Astrocyte of the cerebellum (primary cell): ENCODE measurements at regions not wholly inside any gene's neighbourhood (a gene's known extent, or its start where the extent isn't known, plus 50 kb on each side); places are given as distances from the start of the nearest gene placed in this dataset.

Experiments used
- DNase-seq: peaks from one replicate; pipeline ENCODE4 v3.0.0-alpha.2; 2011; ENCODE audit warnings: low read depth
- H3K4me3 ChIP-seq: 2 replicates; pipeline ENCODE4 v1.5.1; 2011; ENCODE audit warnings: mild to moderate bottlenecking, low read depth, low read length, moderate library complexity
- CTCF ChIP-seq: IDR thresholded peaks from 2 replicates; pipeline ENCODE4 v1.5.1; 2012; ENCODE audit warnings: low read length, low read depth, moderate library complexity, mild to moderate bottlenecking; ENCODE audit errors: missing control alignments
- in situ Hi-C: cut with HindIII; loops from 2 replicates; pipeline ENCODE4 v1.10.0; 2017; ENCODE audit warnings: low sequenced_read_pairs

- no peak overlapping the region for H3K4me3 ChIP-seq
- peak; percentile 4 for DNase-seq
- in situ Hi-C loops: no loop called here
- peak; percentile 14 for TF ChIP-seq CTCF
Measured at GRCh38 chr6:142551274-142551811, 249.5 kb downstream of the ADGRG6 start.

GRCh38 chr6:142558786-142559185 lies 257.0 kb downstream of the ADGRG6 start:
- in situ Hi-C loops: no loop called here
- no peak for TF ChIP-seq CTCF
- no peak overlapping the region for H3K4me3 ChIP-seq
- DNase-seq: no peak

- no peak for TF ChIP-seq CTCF
- in situ Hi-C loops: no loop called here
- no peak overlapping the region for H3K4me3 ChIP-seq
- DNase-seq: no peak
Measured at GRCh38 chr6:142561511-142562265, 259.9 kb downstream of the ADGRG6 start.

GRCh38 chr6:142562865-142563264 lies 261.1 kb downstream of the ADGRG6 start:
- no peak for DNase-seq
- TF ChIP-seq CTCF: no peak
- H3K4me3 ChIP-seq: no peak overlapping the region
- in situ Hi-C loops: no loop called here

- in situ Hi-C loops: no loop called here
- DNase-seq: peak; percentile 12
- peak; percentile 94 for TF ChIP-seq CTCF
- H3K4me3 ChIP-seq: no peak overlapping the region
Measured at GRCh38 chr6:142566628-142567396, 265.0 kb downstream of the ADGRG6 start.

GRCh38 chr6:142567461-142567860 lies 265.7 kb downstream of the ADGRG6 start:
- in situ Hi-C loops: no loop called here
- no peak overlapping the region for H3K4me3 ChIP-seq
- no peak for TF ChIP-seq CTCF
- no peak for DNase-seq
